Activated naive CD4-positive, alpha-beta T cell (primary cell): ENCODE measurements at regions not wholly inside any gene's neighbourhood (a gene's known extent, or its start where the extent isn't known, plus 50 kb on each side); places are given as distances from the start of the nearest gene placed in this dataset.
"Not testable (repeated sequence)": the region's sequence is repeated elsewhere in the genome, so short reads cannot be mapped to it uniquely, and the experiment has no call there.

ENCODE experiments used
- DNase-seq, 4 experiments: peaks; one replicate each; lab custom pipeline; 2025; lab: John Stamatoyannopoulos, UW

DNA sequence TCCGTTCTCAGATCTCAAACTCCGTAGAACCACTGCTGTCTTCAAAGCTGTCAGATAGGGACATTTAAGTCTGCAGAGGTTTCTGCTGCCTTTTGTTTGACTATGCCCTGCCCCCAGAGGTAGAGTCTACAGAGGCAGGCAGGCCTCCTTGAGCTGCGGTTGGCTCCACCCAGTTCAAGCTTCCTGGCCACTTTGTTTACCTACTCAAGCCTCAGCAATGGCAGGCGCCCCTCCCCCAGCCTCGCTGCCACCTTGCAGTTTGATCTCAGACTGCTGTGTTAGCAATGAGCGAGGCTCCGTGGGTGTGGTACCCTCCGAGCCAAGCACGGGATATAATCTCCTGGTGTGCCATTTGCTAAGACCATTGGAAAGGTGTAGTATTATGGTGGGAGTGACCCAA is 634.9 kb upstream of the SGO1 start:
- not testable (repeated sequence) for DNase-seq

DNA sequence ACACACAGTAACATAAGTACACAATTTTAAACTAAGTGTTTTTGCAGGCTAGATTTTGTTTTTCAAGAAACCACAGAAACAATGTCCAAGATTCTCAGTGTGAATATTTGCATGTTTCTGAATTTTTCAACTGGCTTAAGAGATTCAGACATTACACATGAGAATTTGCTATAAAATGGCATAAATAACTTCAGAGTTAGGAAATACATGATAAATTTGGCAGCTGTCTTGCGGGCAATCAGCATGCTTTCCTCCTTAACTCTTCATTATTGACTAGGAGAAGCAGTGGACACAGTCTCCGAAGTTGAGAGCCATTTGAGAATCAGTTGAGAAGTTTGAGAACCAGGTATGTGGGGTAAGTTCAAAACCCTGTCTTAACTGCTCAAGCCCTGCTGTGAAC is 625.6 kb upstream of the SGO1 start:
- no peak for DNase-seq

DNA sequence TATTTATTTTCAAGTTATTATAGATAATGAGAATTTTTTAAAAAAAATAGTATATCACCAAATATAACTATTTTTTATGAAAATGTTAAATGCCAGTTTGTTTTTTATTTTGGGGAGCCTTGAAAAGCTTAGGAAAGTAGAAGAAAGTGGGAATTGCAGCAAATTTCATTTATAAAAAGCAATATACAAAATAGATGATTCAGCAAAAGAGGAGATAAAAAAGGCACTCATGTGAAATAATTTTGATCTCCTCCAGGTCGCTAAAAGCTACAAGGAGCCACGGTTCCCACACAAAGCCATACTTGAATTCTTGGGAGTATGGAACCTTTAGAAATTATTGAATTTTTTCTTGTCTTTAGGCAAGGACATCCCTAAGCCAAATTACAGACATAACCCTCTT is 625.0 kb upstream of the SGO1 start:
- no peak for DNase-seq

DNA sequence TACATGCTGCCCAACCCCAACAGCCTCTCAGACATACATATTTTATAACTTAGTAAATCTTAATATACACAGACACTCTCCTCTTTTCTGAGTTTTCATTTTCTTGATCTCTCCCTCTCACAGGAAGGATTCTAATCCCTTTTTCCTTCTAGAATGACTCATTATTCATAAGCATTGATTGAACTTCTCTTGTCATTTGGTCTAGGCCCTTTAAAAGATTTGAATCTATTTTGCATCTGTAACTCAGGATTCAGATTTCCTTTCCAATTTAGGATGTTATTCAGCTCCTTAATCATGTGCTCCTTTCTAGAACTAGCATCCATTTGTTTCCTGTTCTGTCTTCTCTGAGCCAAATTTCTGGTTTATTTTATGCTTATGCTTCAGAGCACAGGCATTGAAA is 624.5 kb upstream of the SGO1 start:
- DNase-seq: no peak

DNA sequence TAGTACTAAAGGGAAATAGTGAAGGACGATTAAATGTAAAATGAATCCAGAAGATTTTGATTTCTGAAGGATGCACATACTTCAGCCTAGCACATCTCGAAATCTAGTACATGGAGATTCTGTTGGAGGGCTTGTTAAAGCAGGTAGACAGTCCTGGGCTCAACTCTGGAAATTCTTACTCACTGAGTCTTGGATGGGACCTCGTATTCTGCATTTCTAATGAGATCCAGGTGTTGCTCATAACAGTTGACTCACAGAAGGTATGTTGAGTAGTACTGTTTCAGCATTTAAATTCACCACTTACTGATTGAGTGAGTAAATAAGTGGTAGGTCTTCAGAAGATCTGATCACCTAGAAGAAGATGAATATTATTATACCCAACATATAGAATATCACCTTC is 623.4 kb upstream of the SGO1 start:
- DNase-seq: no peak

DNA sequence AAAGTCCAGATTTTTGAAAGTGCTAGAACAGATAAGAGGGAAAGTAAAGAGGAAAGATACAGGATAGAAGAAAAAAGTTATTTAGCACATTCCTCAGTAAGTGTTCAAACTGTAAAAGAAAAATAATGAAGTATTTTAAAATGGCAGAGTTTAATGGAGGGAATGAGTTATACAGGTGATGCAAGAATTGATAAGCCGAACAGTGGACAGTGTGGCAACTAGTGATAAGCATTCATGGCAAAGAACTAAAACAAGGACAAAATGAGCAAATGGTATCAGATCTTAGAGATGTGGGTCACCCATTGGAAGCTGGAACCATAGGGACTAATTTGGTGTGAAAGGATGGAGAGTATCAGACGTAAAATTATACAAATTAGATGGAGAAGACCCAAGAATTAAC is 622.9 kb upstream of the SGO1 start:
- DNase-seq: no peak

DNA sequence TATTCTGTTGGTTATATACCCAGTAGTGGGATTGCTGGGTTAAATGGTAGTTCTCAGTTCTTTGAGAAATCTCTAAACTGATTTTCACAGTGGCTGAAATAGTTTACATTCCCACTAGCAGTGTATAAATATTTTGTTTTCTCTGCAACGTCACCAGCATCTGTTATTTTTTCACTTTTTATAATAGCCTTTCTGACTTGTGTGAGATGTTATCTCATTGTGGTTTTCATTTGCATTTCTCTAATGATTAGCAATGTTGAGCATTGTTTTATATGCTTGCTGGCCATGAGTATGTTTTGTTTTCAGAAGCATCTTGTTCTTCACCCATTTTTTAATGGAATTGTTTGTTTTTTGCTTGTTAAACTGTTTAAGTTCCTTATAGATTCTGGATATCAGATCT is 612.7 kb upstream of the SGO1 start:
- no peak for DNase-seq

DNA sequence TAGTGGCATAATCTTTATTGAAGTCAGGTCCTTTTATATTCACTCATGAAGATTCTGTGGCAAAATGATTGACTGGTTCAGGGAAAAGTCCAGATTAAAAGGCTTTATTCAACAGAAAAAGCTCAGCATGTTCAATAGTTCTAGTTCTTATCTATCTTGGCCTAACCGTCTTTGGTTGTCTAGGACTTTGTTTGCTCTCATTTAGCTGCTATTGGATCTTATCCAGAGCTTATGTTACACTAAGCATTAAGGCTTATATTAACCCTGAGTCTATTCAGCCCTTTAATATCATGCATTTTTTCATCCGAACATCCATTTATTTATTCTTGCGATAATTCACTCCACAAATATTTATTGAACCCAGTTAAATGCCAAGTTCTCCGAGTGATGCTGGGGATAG is 601.0 kb upstream of the SGO1 start:
- no peak for DNase-seq

DNA sequence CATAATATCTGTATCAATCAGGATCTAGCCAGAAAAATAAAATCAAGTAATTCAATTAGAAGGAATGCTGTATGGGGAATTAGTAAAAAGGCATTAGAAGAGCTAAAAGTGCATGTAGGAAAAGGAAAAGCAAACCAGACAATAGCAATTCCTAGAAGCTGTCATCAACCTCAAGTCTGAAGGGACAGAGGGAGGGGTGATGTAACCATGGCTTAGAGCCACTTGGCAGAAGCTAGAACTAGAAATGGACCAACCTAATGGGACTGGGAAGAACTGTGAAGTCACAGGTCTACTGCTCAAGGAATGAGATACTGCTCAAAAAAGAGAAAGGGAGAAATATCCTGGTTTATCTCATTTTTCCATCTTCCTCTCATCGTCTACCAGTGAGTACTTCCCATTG is 590.7 kb upstream of the SGO1 start:
- DNase-seq: no peak

DNA sequence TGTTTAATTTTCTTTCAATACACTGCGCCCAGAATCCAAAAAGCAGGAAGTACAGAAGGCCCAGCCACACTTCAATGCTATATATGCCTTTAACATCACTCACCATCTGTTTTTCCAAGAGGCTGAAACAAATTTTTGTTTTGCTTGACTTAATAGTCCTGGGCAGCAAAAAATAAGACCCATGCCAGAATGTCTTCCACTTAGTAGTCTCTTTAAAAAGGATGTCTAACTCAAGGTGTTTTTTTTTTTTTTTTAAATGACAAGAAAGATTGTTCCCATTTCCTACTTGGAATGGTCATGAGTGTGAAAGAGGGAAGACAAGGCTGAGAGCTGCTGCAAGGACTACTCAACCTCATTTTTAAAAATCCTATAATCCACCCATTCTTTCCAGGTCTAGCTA is 590.3 kb upstream of the SGO1 start:
- no peak for DNase-seq

DNA sequence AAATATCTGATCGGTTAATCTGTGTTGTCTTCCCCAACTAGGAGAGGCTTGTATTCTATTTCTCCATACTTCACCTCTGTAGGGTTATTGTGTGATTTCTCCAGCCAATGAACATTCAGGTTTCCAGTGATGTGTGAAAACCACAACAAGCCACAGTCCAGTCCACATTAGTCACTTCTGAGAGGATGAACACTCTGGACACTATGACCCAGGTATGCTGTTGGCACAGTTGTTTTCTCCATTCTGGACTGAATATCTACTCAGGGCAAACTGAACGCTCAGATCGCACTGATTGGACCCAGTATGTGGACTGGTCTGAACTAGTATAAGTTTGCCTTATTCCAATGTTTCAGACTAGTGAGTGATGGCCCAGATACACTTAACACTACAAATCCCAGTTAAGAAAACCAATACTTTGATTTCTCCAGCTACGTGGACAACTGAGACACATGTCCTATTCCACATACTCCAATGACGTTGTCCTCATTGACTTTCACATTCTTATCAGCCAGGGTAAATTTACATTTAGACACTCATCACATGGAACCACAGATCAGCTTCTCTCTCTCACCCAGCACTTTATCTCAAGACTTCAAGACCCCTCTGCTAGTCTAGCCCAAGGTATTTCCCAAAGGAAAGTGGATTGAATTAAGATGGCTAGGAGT is 587.4 kb upstream of the SGO1 start:
- DNase-seq: no peak

DNA sequence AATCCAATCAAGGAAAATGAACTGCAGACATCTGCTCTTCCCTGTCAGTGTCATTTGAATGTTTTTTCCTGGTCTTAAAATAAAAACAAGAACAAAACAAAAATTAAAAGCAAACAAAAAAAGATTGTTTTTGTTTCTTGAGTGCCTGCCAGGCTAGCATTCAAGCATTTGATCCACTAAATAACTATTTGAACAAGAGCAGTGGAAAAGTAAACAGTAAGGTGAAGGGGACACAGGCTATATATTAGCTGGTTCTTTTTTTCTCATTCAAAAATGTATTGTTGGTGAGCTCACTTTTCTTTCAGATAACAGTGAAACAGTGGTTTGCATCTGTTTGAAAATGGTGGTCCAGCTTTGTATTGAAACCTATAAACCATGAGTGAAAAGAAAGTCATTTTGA is 586.9 kb upstream of the SGO1 start:
- DNase-seq: no peak

DNA sequence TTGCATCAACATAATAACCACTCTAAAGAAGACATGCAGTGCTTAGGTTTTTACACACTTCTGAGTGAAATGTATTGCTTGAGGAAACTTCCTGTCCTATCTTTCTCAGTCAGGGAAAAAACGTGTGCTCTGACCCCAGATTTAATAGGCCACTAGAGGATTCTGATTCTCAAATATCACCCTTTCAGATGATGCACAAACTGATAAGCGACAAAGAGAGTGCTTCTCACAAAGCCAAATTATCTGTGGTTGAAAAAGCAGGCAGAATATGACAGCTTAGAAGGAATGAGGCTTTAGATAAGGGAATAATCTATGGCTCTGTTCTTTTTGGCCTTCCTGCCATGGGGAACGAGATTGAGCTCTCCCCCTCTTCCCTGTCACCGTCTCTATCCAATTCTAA is 583.4 kb upstream of the SGO1 start:
- DNase-seq: no peak

DNA sequence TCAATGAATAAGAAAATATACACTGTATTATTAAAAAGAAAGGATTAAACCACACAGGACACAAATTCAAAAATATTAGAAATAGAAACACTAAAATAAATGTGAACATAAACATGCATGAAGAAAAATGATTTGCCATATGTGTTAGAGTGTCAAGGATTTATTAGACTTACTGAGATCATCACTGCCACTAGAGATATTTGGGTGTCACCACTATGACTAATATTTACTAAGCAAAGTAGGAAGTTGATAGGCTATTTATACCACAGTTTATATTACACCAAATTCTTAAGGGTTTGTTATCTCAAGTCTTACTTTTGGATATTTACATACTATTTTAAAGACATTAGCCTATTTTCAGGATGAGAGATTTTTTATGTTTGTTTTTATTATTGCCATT is 575.0 kb upstream of the SGO1 start:
- DNase-seq: no peak

DNA sequence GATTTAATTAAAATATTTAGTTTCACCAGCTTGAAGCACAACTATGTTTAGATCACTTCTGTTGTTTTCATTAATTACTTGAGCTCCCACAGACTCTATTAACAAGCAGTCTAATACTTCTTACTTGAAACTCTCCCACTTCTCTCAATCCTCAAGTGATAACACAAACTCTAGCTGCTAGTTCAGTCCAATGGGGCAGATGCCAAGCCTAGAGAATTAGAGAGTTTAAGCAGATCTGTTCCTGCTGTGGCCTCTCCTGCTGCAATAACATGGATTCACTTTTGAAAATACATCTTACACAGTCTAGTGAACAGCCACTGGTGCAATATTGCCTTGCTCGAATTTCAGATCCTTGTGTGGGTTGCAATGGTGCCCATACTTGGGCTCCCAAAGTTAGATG is 566.4 kb upstream of the SGO1 start:
- DNase-seq: no peak

DNA sequence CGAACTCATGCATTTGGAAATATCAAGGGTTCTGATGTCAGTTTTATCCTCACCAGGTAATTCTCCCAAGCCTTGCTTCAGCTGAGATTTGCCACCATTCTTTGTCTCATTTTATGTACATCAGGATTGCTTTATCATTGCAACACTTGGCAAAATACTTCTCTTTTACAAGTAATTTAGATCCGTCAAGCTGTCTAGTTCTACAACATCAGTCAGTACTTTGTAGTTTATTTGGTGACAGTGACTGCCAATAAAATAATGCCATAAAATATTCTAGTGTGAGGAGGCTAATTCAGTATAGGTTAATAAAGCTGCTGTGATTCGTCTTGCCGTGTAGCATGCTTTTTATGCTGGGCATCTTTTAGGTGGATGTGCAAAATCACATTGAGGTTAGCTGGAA is 565.3 kb upstream of the SGO1 start:
- DNase-seq: no peak

DNA sequence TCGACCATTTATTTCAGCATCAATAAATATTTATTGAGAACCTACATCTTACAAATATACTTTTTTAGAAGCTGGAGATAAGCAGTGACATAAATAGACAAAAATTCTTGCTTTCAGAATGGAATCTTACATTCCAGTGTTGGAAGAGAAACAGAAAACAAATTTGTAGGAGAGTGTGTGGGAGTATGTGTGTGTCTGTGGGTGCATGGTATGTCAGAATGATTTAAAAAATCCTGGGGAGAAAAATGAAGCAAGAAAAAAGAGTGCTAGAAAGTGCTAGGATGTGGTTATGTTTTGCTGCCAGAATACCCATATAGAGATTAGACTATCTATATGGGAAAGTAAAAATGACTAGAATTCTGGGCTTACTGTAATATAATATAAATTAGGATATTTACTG is 561.7 kb upstream of the SGO1 start:
- no peak for DNase-seq

DNA sequence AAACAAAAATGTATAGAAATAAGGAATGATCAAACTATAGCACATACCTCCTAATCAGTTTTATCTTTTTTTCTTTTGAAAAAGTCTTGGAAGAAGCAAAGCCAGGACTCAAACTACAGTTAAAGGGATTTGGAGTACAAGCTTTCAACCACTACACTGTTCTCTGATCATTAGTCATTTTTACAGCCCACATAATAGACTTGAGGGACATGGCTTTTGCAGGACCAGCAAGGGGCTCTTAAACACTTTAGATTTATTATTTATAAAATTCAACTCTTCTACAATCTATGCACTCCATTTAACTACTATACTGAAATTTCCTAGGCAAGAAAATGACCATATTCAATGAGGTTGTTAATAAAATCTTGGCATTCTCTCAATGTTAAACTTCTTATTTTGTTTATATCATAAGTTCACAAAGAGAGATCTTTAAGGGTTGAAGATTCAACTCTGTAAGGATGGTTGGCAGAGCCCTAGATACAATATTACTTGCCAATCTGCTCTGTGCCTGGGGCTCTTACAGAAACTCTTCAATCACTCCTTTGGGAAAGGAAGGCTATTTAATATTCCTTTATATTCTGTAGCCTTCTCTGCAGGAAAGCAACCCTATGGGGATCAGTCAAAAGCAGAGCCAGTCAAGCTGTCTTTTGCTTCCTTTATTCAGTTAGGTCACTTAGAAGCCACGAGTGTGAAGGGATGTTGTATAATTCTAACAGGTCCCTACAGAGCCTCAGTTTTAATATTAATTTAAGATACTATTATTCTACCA is 557.7 kb upstream of the SGO1 start:
- DNase-seq: no peak

DNA sequence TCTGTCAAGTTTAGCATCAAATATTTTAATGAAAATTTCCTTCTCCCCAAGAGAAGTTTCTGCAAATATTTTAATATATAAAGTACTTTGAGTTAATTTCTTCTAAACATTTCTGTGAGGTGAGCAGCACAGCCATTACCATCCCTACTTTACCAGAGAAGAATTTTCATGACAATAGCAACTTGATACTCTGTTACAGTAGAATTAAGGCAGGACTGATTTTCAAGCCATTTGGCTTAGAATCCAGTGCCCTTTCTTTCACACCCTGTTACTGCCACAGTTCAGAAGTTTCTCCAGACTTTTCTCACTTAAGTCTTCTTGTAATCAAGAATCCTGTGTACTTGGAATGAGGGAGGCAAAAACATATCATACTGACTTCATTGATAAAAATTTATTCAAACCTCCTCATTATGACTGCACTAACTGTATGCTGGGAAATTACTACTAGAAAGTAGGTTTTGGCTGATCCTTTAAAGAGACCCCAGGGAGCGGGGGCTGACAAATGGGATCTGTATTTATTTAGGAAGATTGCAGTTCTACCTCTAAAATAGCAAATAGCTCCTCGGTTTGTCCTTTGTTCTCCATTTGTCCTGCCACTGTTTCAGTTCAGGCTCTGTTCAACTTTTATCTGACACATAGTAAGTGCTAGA is 557.0 kb upstream of the SGO1 start:
- DNase-seq: no peak

DNA sequence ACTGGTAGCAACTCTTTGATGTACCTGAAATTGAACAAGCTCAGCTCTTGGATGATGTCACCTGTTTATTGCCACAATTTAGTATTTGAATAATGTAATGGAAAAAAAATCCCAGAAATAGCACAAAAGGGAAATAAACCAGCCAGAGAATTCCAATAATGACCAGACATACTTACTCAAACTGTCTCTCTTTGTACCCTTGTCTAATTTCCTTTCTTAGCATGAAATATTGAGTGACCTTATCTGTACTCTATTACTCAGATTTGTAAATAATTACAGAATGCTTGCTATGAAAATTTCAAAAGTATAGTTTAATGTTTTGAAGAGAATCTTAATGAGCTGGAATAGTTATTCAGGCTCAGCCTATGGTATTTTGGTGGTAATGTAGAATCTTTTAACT is 555.4 kb upstream of the SGO1 start:
- DNase-seq: no peak

DNA sequence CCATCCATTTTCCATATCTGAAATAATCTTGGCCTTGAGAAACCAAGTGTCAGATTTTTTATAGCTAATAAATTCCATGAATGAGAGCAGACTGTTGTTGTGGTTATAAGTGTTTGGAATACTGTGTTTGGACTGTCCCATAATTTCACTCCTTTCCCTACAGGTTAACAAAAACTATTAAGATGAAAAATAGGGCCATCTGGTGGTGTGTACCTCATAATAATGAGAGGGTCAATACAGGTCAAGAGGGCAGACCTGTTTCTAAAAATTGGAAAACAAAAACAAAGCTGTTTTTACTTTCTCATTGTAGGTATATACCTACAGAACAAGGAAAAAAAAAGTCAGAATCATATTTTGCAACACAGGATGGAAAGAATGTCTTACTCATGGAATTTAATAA is 553.8 kb upstream of the SGO1 start:
- no peak for DNase-seq

DNA sequence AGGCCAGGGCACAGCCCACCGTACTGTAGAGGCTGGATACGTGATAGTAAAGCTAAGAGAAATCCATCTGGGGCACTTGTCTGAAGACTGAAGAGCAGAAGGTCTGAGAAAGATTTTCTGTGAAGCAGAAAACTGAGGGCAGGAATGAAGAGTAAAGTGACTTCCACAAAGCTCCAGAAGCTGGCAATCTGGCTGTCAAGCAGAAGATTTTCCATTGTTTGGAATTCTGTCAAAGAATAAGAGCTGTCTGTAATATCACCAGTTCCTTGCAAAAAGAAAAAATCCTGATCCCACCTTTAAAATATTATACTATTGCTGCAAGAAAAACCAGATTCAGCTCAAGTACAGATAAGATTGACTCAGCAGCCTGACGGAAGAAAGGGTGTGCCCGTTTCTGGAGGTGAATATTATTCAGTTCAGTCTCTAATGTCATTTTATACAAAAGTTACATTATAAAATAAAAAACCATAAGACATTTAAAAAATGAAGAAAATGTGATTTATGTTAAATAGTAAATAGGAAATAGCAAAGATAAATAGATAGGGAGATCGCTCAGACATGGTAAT is 550.4 kb upstream of the SGO1 start:
- no peak for DNase-seq

DNA sequence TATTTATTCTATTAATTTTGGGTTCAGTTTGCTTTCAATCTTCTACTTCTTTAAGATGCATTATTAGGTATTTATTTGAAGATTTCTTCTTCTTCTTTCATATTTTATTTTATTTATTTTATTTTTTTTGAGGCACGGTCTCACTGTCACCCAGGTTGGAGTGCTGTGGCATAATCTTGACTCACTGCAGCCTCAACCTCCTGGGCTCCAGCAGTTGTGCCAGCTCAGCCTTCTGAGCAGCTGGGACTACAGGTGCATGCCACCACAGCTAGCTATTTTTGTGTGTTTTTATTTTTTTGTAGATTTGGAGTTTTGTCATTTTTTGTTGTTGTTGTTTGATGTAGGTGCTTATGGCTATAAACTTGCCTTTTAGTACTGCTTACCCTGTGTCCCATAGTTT is 543.2 kb upstream of the SGO1 start:
- DNase-seq: no peak
